ENCODE measurements at regions not wholly inside any gene's neighbourhood (a gene's known extent, or its start where the extent isn't known, plus 50 kb on each side); places are given as distances from the start of the nearest gene placed in this dataset.

GRCh38 chr15:70347321-70348225 is 249.9 kb upstream of the TLE3 start:
- Histone ChIP-seq H3K27me3 (ENCODE audit: insufficient read depth, low read depth, low read length) (no peaks in the 10 kb centered on the region), H3K9me2 (ENCODE audit: insufficient read depth, low read length) (no peaks in the 10 kb centered on the region), H4K20me1 (ENCODE audit: insufficient read depth) (no peaks in the 10 kb centered on the region), H3K36me3 (ENCODE audit: insufficient read depth, low read length) (no peaks in the 10 kb centered on the region), H2AFZ (ENCODE audit: low read depth, low read length) (no peak overlapping the region), H3K4me3 (ENCODE audit: low read length) (no peak overlapping the region), H3K79me2 (replicated peaks; ENCODE audit: insufficient read depth, low read length) (no peaks in the 10 kb centered on the region), H3F3A (ENCODE audit: insufficient read depth, low read length, poor library complexity, severe bottlenecking) (no peaks in the 10 kb centered on the region), H3K4me2 (ENCODE audit: low read length) (no peak overlapping the region), H3K27ac (ENCODE audit: low read length) (no peak overlapping the region), H3K9ac (ENCODE audit: low read length) (no peak overlapping the region), H3K9me3 (ENCODE audit: low read length) (no peaks in the 10 kb centered on the region)
- TF ChIP-seq EZH2 (IDR thresholded peaks at IDR 0.05; ENCODE audit: borderline replicate concordance, insufficient read depth, low read length, poor library complexity, severe bottlenecking) (no peak), TAF1 (IDR thresholded peaks at IDR 0.05; ENCODE audit: low read depth) (no peak), MXI1 (conservative IDR thresholded peaks at IDR 0.05; ENCODE audit: poor library complexity, severe bottlenecking) (no peak), REST (IDR thresholded peaks at IDR 0.05; ENCODE audit: borderline replicate concordance) (no peak), EP300 (conservative IDR thresholded peaks at IDR 0.05; ENCODE audit: poor library complexity, severe bottlenecking) (no peak), RAD21 (conservative IDR thresholded peaks at IDR 0.05) (no peak), CTCF (IDR thresholded peaks at IDR 0.05; ENCODE audit: poor library complexity, severe bottlenecking) (no peak), POLR2AphosphoS5 (IDR thresholded peaks at IDR 0.05) (no peak), SMC3 (conservative IDR thresholded peaks at IDR 0.05; ENCODE audit: poor library complexity) (no peak)

GRCh38 chr15:70345251-70346019 is 247.7 kb upstream of the TLE3 start:
- no peaks in the 10 kb centered on the region for H4K20me1 ChIP-seq (ENCODE audit: insufficient read depth)
- H3K27me3 ChIP-seq (ENCODE audit: insufficient read depth, low read depth, low read length): no peaks in the 10 kb centered on the region
- H3F3A ChIP-seq (ENCODE audit: insufficient read depth, low read length, poor library complexity, severe bottlenecking): no peaks in the 10 kb centered on the region
- H2AFZ ChIP-seq (ENCODE audit: low read depth, low read length): no peak overlapping the region
- no peaks in the 10 kb centered on the region for H3K9me3 ChIP-seq (ENCODE audit: low read length)
- no peak overlapping the region for H3K4me2 ChIP-seq (ENCODE audit: low read length)
- H3K4me3 ChIP-seq (ENCODE audit: low read length): no peak overlapping the region
- no peak overlapping the region for H3K27ac ChIP-seq (ENCODE audit: low read length)
- no peak overlapping the region for H3K9ac ChIP-seq (ENCODE audit: low read length)
- no peaks in the 10 kb centered on the region for H3K79me2 ChIP-seq (replicated peaks; ENCODE audit: insufficient read depth, low read length)
- TF ChIP-seq POLR2AphosphoS5 (IDR thresholded peaks at IDR 0.05) (no peak), CTCF (IDR thresholded peaks at IDR 0.05; ENCODE audit: poor library complexity, severe bottlenecking) (no peak), SMC3 (conservative IDR thresholded peaks at IDR 0.05; ENCODE audit: poor library complexity) (no peak), EZH2 (IDR thresholded peaks at IDR 0.05; ENCODE audit: borderline replicate concordance, insufficient read depth, low read length, poor library complexity, severe bottlenecking) (no peak), REST (IDR thresholded peaks at IDR 0.05; ENCODE audit: borderline replicate concordance) (no peak), TAF1 (IDR thresholded peaks at IDR 0.05; ENCODE audit: low read depth) (no peak), MXI1 (conservative IDR thresholded peaks at IDR 0.05; ENCODE audit: poor library complexity, severe bottlenecking) (no peak), EP300 (conservative IDR thresholded peaks at IDR 0.05; ENCODE audit: poor library complexity, severe bottlenecking) (no peak), RAD21 (conservative IDR thresholded peaks at IDR 0.05) (no peak)
- no peaks in the 10 kb centered on the region for H3K36me3 ChIP-seq (ENCODE audit: insufficient read depth, low read length)
- no peaks in the 10 kb centered on the region for H3K9me2 ChIP-seq (ENCODE audit: insufficient read depth, low read length)

Data from neural cell (in vitro differentiated cells).